Right lobe of liver (tissue), 6 donors: ENCODE measurements at regions not wholly inside any gene's neighbourhood (a gene's known extent, or its start where the extent isn't known, plus 50 kb on each side); places are given as distances from the start of the nearest gene placed in this dataset.

ENCODE experiments used
- ATAC-seq, 4 donors: fragments of 200-7000 bp; cut with Tn5 transposase; one replicate each; pipeline ENCODE4 v1.9.1; 2020; ENCODE audit warnings: mild to moderate bottlenecking in 4 of 4, moderate library complexity in 4 of 4
- DNase-seq, 3 donors: peaks; one replicate each; pipeline ENCODE4 v3.0.0-alpha.2; 2020
- H3K27ac ChIP-seq, 3 donors: fragments of 200-600 bp; one replicate each; pipeline ENCODE4 v1.8.0; 2022
- H3K27me3 ChIP-seq, 2 donors: fragments of 200-600 bp; one replicate each; pipeline ENCODE4 v1.8.0; 2022
- H3K36me3 ChIP-seq, 4 donors: fragments of 200-600 bp; sonication (generic) in 1 of 4; one replicate each; pipeline versions ENCODE4 v1.5.1 to v1.8.0; 2017 to 2022; ENCODE audit warnings: control low read depth in 1 of 4
- H3K4me1 ChIP-seq, 4 donors: fragments of 200-600 bp; sonication (generic) in 1 of 4; one replicate each; pipeline versions ENCODE4 v1.5.1 to v1.8.0; 2017 to 2022; ENCODE audit warnings: control low read depth in 1 of 4
- H3K4me3 ChIP-seq, 3 donors: fragments of 200-600 bp; one replicate each; pipeline ENCODE4 v1.8.0; 2022
- H3K9me3 ChIP-seq, 4 donors: fragments of 200-600 bp; sonication (generic) in 1 of 4; one replicate each; pipeline versions ENCODE4 v1.5.1 to v1.8.0; 2017 to 2022; ENCODE audit warnings: control low read depth in 1 of 4
- POLR2A ChIP-seq: fragments of 450-650 bp; IDR thresholded peaks from one replicate; pipeline ENCODE4 v1.6.1; 2017; ENCODE audit warnings: antibody characterized with exemption, mild to moderate bottlenecking
- WGBS: methylation state at CpG from one replicate; pipeline ENCODE4 v1.1.6; 2018; ENCODE audit warnings: low coverage, low lambda C conversion rate; ENCODE audit not compliant: insufficient coverage; ENCODE audit errors: missing lambda C conversion rate; 5-methylcytosine and 5-hydroxymethylcytosine counted together
- intact Hi-C, 2 donors: fragments of 100-400 bp; cut with DNase I; formaldehyde crosslinking; loops; one replicate each; pipeline versions ENCODE4 v1.11.2 to v1.14.1; 2022
- TF ChIP-seq, protein P1 (sequence below), 4 donors: fragments of 200-600 bp in 3 of 4; fragments of 450-650 bp in 1 of 4; IDR thresholded peaks; one replicate each; pipeline versions ENCODE4 v1.5.1 to v1.8.0; 2016 to 2022; ENCODE audit warnings: antibody characterized with exemption in 4 of 4, mild to moderate bottlenecking in 2 of 4
- donor health status: DM: no; HTN: yes; CAD: no.
- donor health status: DM: no; HTN: no; CAD: no.
- donor health status: DM: no; HTN: no; CAD: no.
- donor health status: DM: no; HTN: yes; CAD: no.
- donor health status: DM: no; HTN: yes; CAD: no.

DNA sequence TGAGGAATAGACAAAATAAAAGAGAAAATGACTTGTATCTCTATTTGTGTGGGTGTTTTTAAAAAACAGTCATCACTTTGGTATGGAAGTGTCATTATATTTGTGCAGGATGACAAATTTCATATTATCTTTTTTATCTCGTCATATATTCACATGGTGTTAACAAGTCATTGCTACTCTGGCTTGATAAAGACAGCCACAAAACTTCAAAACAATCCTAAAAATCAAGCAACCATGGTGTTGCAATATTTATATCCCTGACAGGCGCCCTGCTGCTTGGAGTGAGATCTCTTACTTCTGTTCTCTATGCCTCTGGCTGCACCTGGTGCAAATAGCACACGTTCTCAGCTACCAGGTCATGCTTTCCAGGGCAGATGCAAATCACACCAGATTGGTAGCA is 278.0 kb upstream of the EPHA4 start:
- no peak for TF ChIP-seq POLR2A
- TF ChIP-seq, protein P1, sequence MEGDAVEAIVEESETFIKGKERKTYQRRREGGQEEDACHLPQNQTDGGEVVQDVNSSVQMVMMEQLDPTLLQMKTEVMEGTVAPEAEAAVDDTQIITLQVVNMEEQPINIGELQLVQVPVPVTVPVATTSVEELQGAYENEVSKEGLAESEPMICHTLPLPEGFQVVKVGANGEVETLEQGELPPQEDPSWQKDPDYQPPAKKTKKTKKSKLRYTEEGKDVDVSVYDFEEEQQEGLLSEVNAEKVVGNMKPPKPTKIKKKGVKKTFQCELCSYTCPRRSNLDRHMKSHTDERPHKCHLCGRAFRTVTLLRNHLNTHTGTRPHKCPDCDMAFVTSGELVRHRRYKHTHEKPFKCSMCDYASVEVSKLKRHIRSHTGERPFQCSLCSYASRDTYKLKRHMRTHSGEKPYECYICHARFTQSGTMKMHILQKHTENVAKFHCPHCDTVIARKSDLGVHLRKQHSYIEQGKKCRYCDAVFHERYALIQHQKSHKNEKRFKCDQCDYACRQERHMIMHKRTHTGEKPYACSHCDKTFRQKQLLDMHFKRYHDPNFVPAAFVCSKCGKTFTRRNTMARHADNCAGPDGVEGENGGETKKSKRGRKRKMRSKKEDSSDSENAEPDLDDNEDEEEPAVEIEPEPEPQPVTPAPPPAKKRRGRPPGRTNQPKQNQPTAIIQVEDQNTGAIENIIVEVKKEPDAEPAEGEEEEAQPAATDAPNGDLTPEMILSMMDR (IDR thresholded peaks at IDR 0.05): no peak
- ATAC-seq (no peak), DNase-seq (no peak)
- no peaks in the 10 kb centered on the region for H3K4me1 ChIP-seq
- intact Hi-C loops: no loop called here
- no peak overlapping the region for H3K4me3 ChIP-seq
- 24% methylated on average over 3 of the region's 3 CpGs for WGBS
- no peak overlapping the region for H3K27ac ChIP-seq
- no peaks in the 10 kb centered on the region for H3K9me3 ChIP-seq
- H3K36me3 ChIP-seq: no peaks in the 10 kb centered on the region
- H3K27me3 ChIP-seq: no peaks in the 10 kb centered on the region

DNA sequence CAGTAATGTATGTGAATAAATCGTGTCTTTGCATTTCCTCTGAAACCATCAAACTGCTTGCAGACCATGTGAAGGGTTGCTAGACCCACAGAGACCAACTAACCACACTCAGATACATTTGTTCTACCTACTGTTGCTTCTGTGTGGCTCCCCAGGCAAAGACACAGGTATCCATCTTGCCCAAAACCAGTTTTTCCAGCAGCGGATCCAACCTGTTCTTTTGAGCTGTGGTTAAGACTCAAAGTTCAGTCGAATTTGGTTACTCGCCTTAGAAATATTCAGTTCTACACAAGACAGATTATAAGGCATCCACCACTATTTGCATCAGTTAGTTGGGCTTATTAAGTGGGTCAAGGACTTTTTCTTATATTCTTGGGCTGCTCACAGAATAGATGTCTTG is 276.2 kb upstream of the EPHA4 start:
- Histone ChIP-seq H3K9me3 (no peaks in the 10 kb centered on the region), H3K4me3 (no peak overlapping the region), H3K4me1 (no peaks in the 10 kb centered on the region), H3K27ac (no peak overlapping the region), H3K27me3 (no peaks in the 10 kb centered on the region), H3K36me3 (no peaks in the 10 kb centered on the region)
- DNase-seq (no peak), ATAC-seq (no peak)
- TF ChIP-seq, protein P1 (IDR thresholded peaks at IDR 0.05): no peak
- no peak for TF ChIP-seq POLR2A
- intact Hi-C loops: no loop called here
- WGBS: 68% methylated on average over 4 of the region's 4 CpGs

DNA sequence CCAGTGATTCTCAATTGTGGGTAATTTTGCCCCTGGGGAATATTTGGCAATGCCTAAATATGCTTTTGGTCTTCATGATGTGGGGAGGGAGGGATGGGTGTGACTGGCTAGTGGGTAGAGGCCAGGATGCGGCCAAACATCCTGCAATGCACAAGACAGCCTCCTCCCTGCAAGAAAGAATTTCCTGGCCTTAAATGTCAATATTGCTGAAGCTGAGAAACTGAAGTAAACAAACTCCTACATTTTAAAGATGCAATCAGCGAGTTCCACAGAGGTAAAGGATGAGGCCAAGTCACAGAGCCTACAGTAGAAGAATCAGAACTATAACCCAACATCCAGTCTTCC is 272.9 kb upstream of the EPHA4 start:
- TF ChIP-seq, protein P1 (IDR thresholded peaks at IDR 0.05): no peak
- TF ChIP-seq POLR2A: no peak
- ATAC-seq (no peak), DNase-seq (no peak)
- Histone ChIP-seq H3K9me3 (no peaks in the 10 kb centered on the region), H3K4me1 (no peaks in the 10 kb centered on the region), H3K27me3 (no peaks in the 10 kb centered on the region), H3K27ac (no peak overlapping the region), H3K36me3 (no peaks in the 10 kb centered on the region), H3K4me3 (no peak overlapping the region)
- intact Hi-C loops: no loop called here
- WGBS: 17% methylated on average over 2 of the region's 2 CpGs

DNA sequence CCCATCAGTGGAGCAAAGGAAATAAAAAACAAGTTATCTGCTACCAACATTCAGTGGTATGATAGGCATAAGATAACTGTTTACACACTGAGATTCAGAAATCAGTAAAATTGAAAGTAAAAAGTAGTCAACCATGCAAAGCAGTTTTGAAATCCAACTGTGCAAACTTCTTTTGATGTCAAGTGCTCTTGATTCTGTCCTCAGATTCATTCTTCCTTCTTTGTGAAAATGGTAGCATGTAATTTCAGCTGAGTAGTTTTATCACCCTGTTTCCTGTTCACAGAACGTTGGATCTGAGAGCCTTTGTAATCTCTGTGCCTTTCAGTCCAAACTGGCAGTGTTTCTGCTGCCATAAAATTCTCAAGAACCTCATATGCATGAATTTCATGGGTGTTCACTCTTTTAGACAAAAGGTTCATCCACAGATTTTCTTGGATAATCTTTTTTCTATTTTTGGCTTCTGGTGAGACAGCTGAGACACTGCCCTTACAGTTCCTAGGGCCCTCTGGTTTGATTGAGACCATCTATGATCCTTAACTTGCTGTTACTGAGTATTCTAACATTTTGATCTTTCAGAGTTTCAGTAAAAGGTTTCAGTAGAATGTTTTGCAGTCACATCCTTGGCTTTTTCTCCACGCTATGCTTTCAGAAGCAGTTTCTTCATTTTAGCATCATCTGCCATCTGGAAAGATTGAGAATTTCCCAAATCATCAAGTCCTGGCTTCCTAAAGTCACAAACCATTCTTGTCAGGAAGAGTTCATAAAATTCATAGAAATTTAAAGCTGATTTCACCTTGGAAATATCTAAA is 272.3 kb upstream of the EPHA4 start:
- 20% methylated on average over 2 of the region's 2 CpGs for WGBS
- Histone ChIP-seq H3K4me3 (no peak overlapping the region), H3K9me3 (no peaks in the 10 kb centered on the region), H3K4me1 (no peaks in the 10 kb centered on the region), H3K36me3 (no peaks in the 10 kb centered on the region), H3K27ac (no peak overlapping the region), H3K27me3 (no peaks in the 10 kb centered on the region)
- no peak for TF ChIP-seq POLR2A
- TF ChIP-seq, protein P1 (IDR thresholded peaks at IDR 0.05): no peak
- DNase-seq: no peak
- intact Hi-C loops: no loop called here
- no peak for ATAC-seq
